ENCODE measurements at regions not wholly inside any gene's neighbourhood (a gene's known extent, or its start where the extent isn't known, plus 50 kb on each side); places are given as distances from the start of the nearest gene placed in this dataset.

- H3K9me3 ChIP-seq (ENCODE audit: control insufficient read depth in 1 of 2, insufficient read depth in 1 of 2, low read depth in 1 of 2, low read length in 2 of 2) = no peaks in the 10 kb centered on the region
- no peak for TF ChIP-seq FOSL1 (IDR thresholded peaks at IDR 0.05; ENCODE audit: low read depth)
- TF ChIP-seq ATF3 (IDR thresholded peaks at IDR 0.05) = no peak
- TF ChIP-seq ZFX (IDR thresholded peaks at IDR 0.05) = no peak
- TF ChIP-seq CTCF (IDR thresholded peaks at IDR 0.05 in 2 of 3, conservative IDR thresholded peaks at IDR 0.05 in 1 of 3; ENCODE audit: borderline replicate concordance in 1 of 3, insufficient read depth in 1 of 3, low read depth in 2 of 3, low read length in 2 of 3) = no peak
- TF ChIP-seq EGR1 (IDR thresholded peaks at IDR 0.05; ENCODE audit: low read depth) = no peak
- TF ChIP-seq CEBPB (IDR thresholded peaks at IDR 0.05; ENCODE audit: low read depth) = no peak
- no peak for TF ChIP-seq SRF (IDR thresholded peaks at IDR 0.05; ENCODE audit: low read depth)
- TF ChIP-seq REST (IDR thresholded peaks at IDR 0.05; ENCODE audit: low read depth) = no peak
- TF ChIP-seq POLR2A (IDR thresholded peaks at IDR 0.05; ENCODE audit: borderline replicate concordance, extremely low read depth, insufficient read depth, insufficient read length) = no peak
- no peak for TF ChIP-seq YY1 (IDR thresholded peaks at IDR 0.05; ENCODE audit: extremely low read depth, insufficient replicate concordance, low read depth, low read length)
- no peak for TF ChIP-seq CBX3 (IDR thresholded peaks at IDR 0.05; ENCODE audit: low read depth)
- no peak for TF ChIP-seq ZNF274 (IDR thresholded peaks at IDR 0.05; ENCODE audit: low read depth, low read length)
- no peak for TF ChIP-seq EZH2 (IDR thresholded peaks at IDR 0.05)
- TF ChIP-seq ZBTB33 (IDR thresholded peaks at IDR 0.05; ENCODE audit: extremely low read depth, insufficient replicate concordance, low read length) = no peak
- no peak for TF ChIP-seq POLR2AphosphoS5 (IDR thresholded peaks at IDR 0.05; ENCODE audit: low read depth, low read length)
- no peak for TF ChIP-seq ELF1 (IDR thresholded peaks at IDR 0.05; ENCODE audit: borderline replicate concordance, low read depth)
- no peak overlapping the region for H3K9ac ChIP-seq (ENCODE audit: low read length)
- CTCF ChIA-PET = no interaction called here
- no peak overlapping the region for H3K27ac ChIP-seq (ENCODE audit: low read depth, low read length)
- no peak overlapping the region for H3K4me3 ChIP-seq (replicated peaks in 1 of 2; ENCODE audit: low read depth in 1 of 2, low read length in 2 of 2)
- ATAC-seq (no peak), DNase-seq (ENCODE audit: low read depth, low spot score) (no peak)
- H3K4me1 ChIP-seq (ENCODE audit: control insufficient read depth in 1 of 2, insufficient read depth in 2 of 2, low read length in 2 of 2) = no peaks in the 10 kb centered on the region
- RAD21 ChIA-PET (ENCODE audit: low non-redundant PET in 1 of 2, low total read pairs in 2 of 2, uncharacterized antibody in 2 of 2, unreplicated experiment in 2 of 2) = no interaction called here
- H2AFZ ChIP-seq (ENCODE audit: low read depth, low read length, poor library complexity, severe bottlenecking) = no peak overlapping the region
- no peaks in the 10 kb centered on the region for H3K27me3 ChIP-seq (ENCODE audit: insufficient read depth, low read length)
- H3K79me2 ChIP-seq (ENCODE audit: insufficient read depth, low read length) = no peaks in the 10 kb centered on the region
- intact Hi-C loops (cut with micrococcal nuclease) = no loop called here
- no peaks in the 10 kb centered on the region for H4K20me1 ChIP-seq (ENCODE audit: insufficient read depth)
- H3K9me2 ChIP-seq (ENCODE audit: insufficient read depth) = no peaks in the 10 kb centered on the region
- BruUV-seq (replicated peaks) = no TSS peak
- H3K4me2 ChIP-seq (ENCODE audit: low read length) = no peak overlapping the region
- POLR2A ChIA-PET = no interaction called here
- H3K36me3 ChIP-seq (ENCODE audit: control insufficient read depth in 1 of 2, insufficient read depth in 2 of 2, low read length in 2 of 2) = no peaks in the 10 kb centered on the region
Observed at GRCh38 chr4:96459105-96459504, 619.2 kb downstream of the PDHA2 start.
